DOHH2 (cell line): ENCODE measurements at regions not wholly inside any gene's neighbourhood (a gene's known extent, or its start where the extent isn't known, plus 50 kb on each side); places are given as distances from the start of the nearest gene placed in this dataset.

Source experiments
- H3F3A ChIP-seq: fragments of 200-600 bp; sonication (generic), shearing (Covaris generic); 2 replicates; pipeline ENCODE4 v1.6.0; 2016; ENCODE audit warnings: antibody characterized with exemption, mild to moderate bottlenecking; ENCODE audit not compliant: control insufficient read depth, insufficient read depth
- H3K27ac ChIP-seq: fragments of 200-600 bp; sonication (generic); 2 replicates; pipeline ENCODE4 v1.5.1; 2014; ENCODE audit warnings: low read depth, mild to moderate bottlenecking, low read length, moderate library complexity
- H3K27me3 ChIP-seq: fragments of 200-600 bp; sonication (generic); 2 replicates; pipeline ENCODE4 v1.6.1; 2014; ENCODE audit warnings: mild to moderate bottlenecking, low read length, mixed read lengths; ENCODE audit not compliant: control insufficient read depth
- H3K36me3 ChIP-seq: fragments of 200-600 bp; sonication (generic); 2 replicates; pipeline ENCODE4 v1.6.1; 2014; ENCODE audit warnings: mild to moderate bottlenecking, low read length, moderate library complexity, mixed read lengths; ENCODE audit not compliant: control insufficient read depth
- H3K4me1 ChIP-seq: fragments of 200-600 bp; sonication (generic); 2 replicates; pipeline ENCODE4 v1.6.1; 2014; ENCODE audit warnings: mild to moderate bottlenecking, low read length, mixed read lengths; ENCODE audit not compliant: control insufficient read depth
- H3K4me2 ChIP-seq: fragments of 200-600 bp; sonication (generic); 2 replicates; pipeline ENCODE4 v1.6.0; 2014; ENCODE audit warnings: mild to moderate bottlenecking, low read length, moderate library complexity
- H3K4me3 ChIP-seq: fragments of 200-600 bp; sonication (generic); 2 replicates; pipeline ENCODE4 v1.5.1; 2014; ENCODE audit warnings: mild to moderate bottlenecking, low read length, mixed read lengths
- H3K79me2 ChIP-seq: fragments of 200-600 bp; sonication (generic); 2 replicates; pipeline ENCODE4 v1.6.1; 2014; ENCODE audit warnings: mild to moderate bottlenecking, low read length, mixed read lengths; ENCODE audit not compliant: control insufficient read depth
- H3K9me2 ChIP-seq: fragments of 200-600 bp; sonication (generic); replicated peaks from 2 replicates; pipeline ENCODE4 v1.6.1; 2014; ENCODE audit warnings: mild to moderate bottlenecking, low read length, mixed read lengths; ENCODE audit not compliant: control insufficient read depth
- H3K9me3 ChIP-seq: fragments of 200-600 bp; sonication (generic); 2 replicates; pipeline ENCODE4 v1.6.1; 2014; ENCODE audit warnings: antibody characterized with exemption, low read length, mixed read lengths; ENCODE audit not compliant: control insufficient read depth, insufficient read depth
- H4K20me1 ChIP-seq: fragments of 200-600 bp; sonication (generic); 2 replicates; pipeline ENCODE4 v1.6.0; 2014; ENCODE audit warnings: low read depth, mild to moderate bottlenecking, antibody characterized with exemption, low read length, moderate library complexity; ENCODE audit not compliant: control insufficient read depth, insufficient read depth
- CTCF ChIP-seq: fragments of 200-600 bp; sonication (generic); IDR thresholded peaks from one replicate; pipeline ENCODE4 v1.5.1; 2014; ENCODE audit warnings: antibody characterized with exemption, mild to moderate bottlenecking, low read depth, low read length; ENCODE audit not compliant: poor library complexity, severe bottlenecking
- EZH2phosphoT487 ChIP-seq: fragments of 200-600 bp; sonication (generic); IDR thresholded peaks from 2 replicates; pipeline ENCODE4 v1.6.1; 2017; ENCODE audit warnings: borderline replicate concordance, mild to moderate bottlenecking, antibody characterized with exemption, low read length, moderate library complexity, mixed read lengths

DNA sequence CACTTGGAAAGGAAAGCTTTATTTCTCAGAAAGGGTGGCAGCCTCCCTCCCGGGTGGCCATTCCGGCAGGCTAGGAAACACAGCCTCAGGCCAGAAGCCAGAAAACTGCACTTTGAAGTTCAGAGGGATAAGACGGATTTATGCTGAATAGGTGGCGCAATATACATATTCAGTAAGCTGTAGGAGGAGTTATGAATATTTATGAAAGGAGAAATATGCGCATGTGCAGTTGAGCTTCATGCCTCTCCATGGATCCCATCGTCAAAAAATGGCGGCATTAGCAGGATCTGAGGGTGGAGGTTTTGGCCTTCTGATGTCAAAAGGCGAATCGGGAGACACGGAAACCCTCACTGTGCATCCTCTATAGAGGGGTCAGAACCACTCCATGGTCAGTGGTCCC lies 82.3 kb downstream of the KATNIP start:
- H3K79me2 ChIP-seq = no peaks in the 10 kb centered on the region
- no peaks in the 10 kb centered on the region for H3K27me3 ChIP-seq
- no peak overlapping the region for H3K4me2 ChIP-seq
- H3K4me3 ChIP-seq = no peak overlapping the region
- no peak overlapping the region for H3K27ac ChIP-seq
- H3K36me3 ChIP-seq = no peaks in the 10 kb centered on the region
- no peaks in the 10 kb centered on the region for H3K4me1 ChIP-seq
- H4K20me1 ChIP-seq = no peaks in the 10 kb centered on the region
- H3K9me2 ChIP-seq = no peaks in the 10 kb centered on the region
- no peaks in the 10 kb centered on the region for H3K9me3 ChIP-seq
- H3F3A ChIP-seq = no peaks in the 10 kb centered on the region
- TF ChIP-seq CTCF (no peak), EZH2phosphoT487 (no peak)

- Histone ChIP-seq H3K4me1 (no peaks in the 10 kb centered on the region), H3F3A (no peaks in the 10 kb centered on the region), H3K27me3 (no peaks in the 10 kb centered on the region), H4K20me1 (no peaks in the 10 kb centered on the region), H3K36me3 (no peaks in the 10 kb centered on the region), H3K4me2 (no peak overlapping the region), H3K27ac (no peak overlapping the region), H3K9me2 (no peaks in the 10 kb centered on the region), H3K9me3 (no peaks in the 10 kb centered on the region), H3K79me2 (no peaks in the 10 kb centered on the region), H3K4me3 (no peak overlapping the region)
- no peak for TF ChIP-seq EZH2phosphoT487
- no peak for TF ChIP-seq CTCF
These were observed 83.3 kb downstream of the KATNIP start for GRCh38 chr16:27633221-27633620.

DNA sequence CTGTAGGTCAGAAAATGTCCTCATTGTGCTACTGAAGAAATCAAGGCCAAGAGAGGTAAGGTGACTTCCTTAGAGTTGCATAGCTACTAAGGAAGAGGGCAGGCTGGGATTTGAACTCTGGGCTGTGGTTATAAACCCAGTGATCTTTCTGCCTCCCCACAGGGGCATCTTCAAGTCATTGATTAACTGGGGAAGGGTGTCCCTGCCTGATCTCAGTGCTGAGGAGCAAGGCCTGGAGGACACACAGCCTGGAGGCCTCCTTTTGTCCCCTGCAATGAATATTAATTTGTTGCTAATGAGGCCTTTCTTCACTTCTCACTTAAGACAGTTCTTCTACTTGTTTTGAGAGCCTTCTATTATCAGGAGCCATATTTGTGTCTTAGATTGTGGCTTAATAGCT lies 83.8 kb downstream of the KATNIP start:
- Histone ChIP-seq H3K27me3 (no peaks in the 10 kb centered on the region), H4K20me1 (no peaks in the 10 kb centered on the region), H3K4me3 (no peak overlapping the region), H3K27ac (no peak overlapping the region), H3K9me2 (no peaks in the 10 kb centered on the region), H3K4me2 (no peak overlapping the region), H3K4me1 (no peaks in the 10 kb centered on the region), H3K79me2 (no peaks in the 10 kb centered on the region), H3F3A (no peaks in the 10 kb centered on the region), H3K9me3 (no peaks in the 10 kb centered on the region), H3K36me3 (no peaks in the 10 kb centered on the region)
- TF ChIP-seq CTCF = no peak
- TF ChIP-seq EZH2phosphoT487 = no peak

GRCh38 chr16:27634779-27635178 lies 84.8 kb downstream of the KATNIP start:
- Histone ChIP-seq H3K36me3 (no peaks in the 10 kb centered on the region), H3K79me2 (no peaks in the 10 kb centered on the region), H3K4me3 (no peak overlapping the region), H4K20me1 (no peaks in the 10 kb centered on the region), H3K27ac (no peak overlapping the region), H3K4me1 (no peaks in the 10 kb centered on the region), H3K4me2 (no peak overlapping the region), H3K9me3 (no peaks in the 10 kb centered on the region), H3K9me2 (no peaks in the 10 kb centered on the region), H3F3A (no peaks in the 10 kb centered on the region), H3K27me3 (no peaks in the 10 kb centered on the region)
- TF ChIP-seq CTCF = no peak
- no peak for TF ChIP-seq EZH2phosphoT487
